Transverse colon (tissue), 4 donors: ENCODE measurements at regions not wholly inside any gene's neighbourhood (a gene's known extent, or its start where the extent isn't known, plus 50 kb on each side); places are given as distances from the start of the nearest gene placed in this dataset.
"Not testable (repeated sequence)": the region's sequence is repeated elsewhere in the genome, so short reads cannot be mapped to it uniquely, and the experiment has no call there.

Experiments used
- DNase-seq: peaks from one replicate; pipeline ENCODE4 v3.0.0-alpha.2; 2019
- H3K27ac ChIP-seq, 4 donors: fragments of 200-600 bp; sonication (generic); 2 replicates each; pipeline ENCODE4 v1.5.1; 2016 to 2018; ENCODE audit warnings: inconsistent platforms in 4 of 4
- H3K27me3 ChIP-seq: fragments of 200-600 bp; sonication (generic); 2 replicates; pipeline ENCODE4 v1.5.1; 2017; ENCODE audit warnings: inconsistent platforms
- H3K36me3 ChIP-seq, 4 donors: fragments of 200-600 bp; sonication (generic); 2 replicates each; pipeline ENCODE4 v1.5.1; 2017 to 2019; ENCODE audit warnings: inconsistent platforms in 4 of 4
- H3K4me1 ChIP-seq, 4 donors: fragments of 200-600 bp; sonication (generic); 2 replicates each; pipeline ENCODE4 v1.5.1; 2017 to 2020; ENCODE audit warnings: inconsistent platforms in 4 of 4
- H3K4me3 ChIP-seq, 4 donors: fragments of 200-600 bp; sonication (generic); 1 replicate in 1 of 4; 2 replicates in 3 of 4; pipeline versions ENCODE4 v1.5.1 to v1.6.1; 2017 to 2019; ENCODE audit warnings: inconsistent platforms in 4 of 4
- H3K9me3 ChIP-seq, 2 donors: fragments of 200-600 bp; sonication (generic); 2 replicates each; pipeline ENCODE4 v1.5.1; 2017 to 2019; ENCODE audit warnings: inconsistent platforms in 2 of 2
- EP300 ChIP-seq: sonication (generic); formaldehyde crosslinking; IDR thresholded peaks from one replicate; pipeline ENCODE4 v1.6.1; 2017; ENCODE audit warnings: antibody characterized with exemption, low read depth
- POLR2A ChIP-seq: fragments of 450-650 bp; IDR thresholded peaks from one replicate; pipeline ENCODE4 v1.6.1; 2016; ENCODE audit warnings: antibody characterized with exemption, mild to moderate bottlenecking, moderate library complexity
- POLR2AphosphoS5 ChIP-seq, 3 donors: sonication (generic); formaldehyde crosslinking; IDR thresholded peaks; one replicate each; pipeline ENCODE4 v1.6.1; 2016; ENCODE audit warnings: antibody characterized with exemption in 3 of 3
- WGBS, 2 donors: methylation state at CpG; one replicate each; pipeline ENCODE4 v1.1.5; 2018; ENCODE audit warnings: low coverage in 1 of 2; 5-methylcytosine and 5-hydroxymethylcytosine counted together
- in situ Hi-C, 4 donors: fragments of 200-750 bp; cut with MboI; loops; one replicate each; pipeline versions ENCODE4 v1.15.0 to v1.15.1; 2017; ENCODE audit warnings: low sequenced_read_pairs in 3 of 4, low pct_ligation_motif_present in 1 of 4, low pct_unique_long_range_greater_than_20kb in 1 of 4
- intact Hi-C: fragments of 100-400 bp; cut with DNase I; formaldehyde crosslinking; loops from one replicate; pipeline ENCODE4 v1.15.1; 2023; ENCODE audit warnings: low total_unique reads
- TF ChIP-seq, protein P1 (sequence below), 5 experiments: fragments of 200-600 bp in 3 of 5; fragments of 450-650 bp in 2 of 5; sonication (generic) in 3 of 5; IDR thresholded peaks; 1 replicate in 2 of 5; 2 replicates in 3 of 5; pipeline ENCODE4 v1.5.1; 2016 to 2017; ENCODE audit warnings: antibody characterized with exemption in 5 of 5, inconsistent platforms in 3 of 5, mild to moderate bottlenecking in 2 of 5, moderate library complexity in 1 of 5

DNA sequence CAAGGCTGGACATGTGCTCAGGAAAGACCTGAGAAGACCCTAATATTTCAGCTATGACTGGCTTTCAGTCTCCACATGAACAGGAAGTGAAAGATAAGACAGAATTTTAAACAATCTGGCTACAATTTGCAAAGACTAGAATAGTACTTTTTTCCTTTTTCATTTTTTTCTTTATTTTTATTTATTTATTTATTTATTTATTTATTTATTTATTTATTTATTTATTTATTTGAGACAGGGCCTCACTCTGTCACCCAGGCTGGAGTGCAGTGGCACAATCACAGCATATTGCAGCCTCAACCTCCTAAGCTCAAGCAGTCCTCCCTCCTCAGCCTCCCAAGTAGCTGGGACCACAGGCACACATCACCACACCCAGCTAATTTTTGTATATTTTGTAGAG is 61.1 kb upstream of the PHF6 start:
- intact Hi-C loops, result not testable (repeated sequence)

DNA sequence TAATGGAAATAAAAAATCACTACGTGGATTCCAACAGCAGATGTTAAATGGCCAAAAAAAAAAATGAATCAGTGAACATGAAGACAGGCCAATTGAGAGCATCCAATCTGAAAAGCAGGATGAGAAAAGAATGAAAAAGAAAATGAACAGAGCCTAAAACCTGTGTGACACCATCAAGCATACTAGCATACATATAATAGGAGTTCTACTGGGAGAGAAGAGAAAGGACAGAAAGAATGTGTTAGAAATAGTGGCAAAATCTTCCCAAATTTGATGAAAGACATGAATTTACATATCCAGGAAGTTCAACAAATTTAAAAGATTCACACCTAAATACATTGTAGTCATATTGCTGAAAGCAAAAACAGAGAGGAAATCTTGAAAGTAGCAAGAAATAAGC is 59.7 kb upstream of the PHF6 start:
- TF ChIP-seq POLR2A (no peak), EP300 (no peak), POLR2AphosphoS5 (IDR thresholded peaks at IDR 0.05) (no peak)
- TF ChIP-seq, protein P1, sequence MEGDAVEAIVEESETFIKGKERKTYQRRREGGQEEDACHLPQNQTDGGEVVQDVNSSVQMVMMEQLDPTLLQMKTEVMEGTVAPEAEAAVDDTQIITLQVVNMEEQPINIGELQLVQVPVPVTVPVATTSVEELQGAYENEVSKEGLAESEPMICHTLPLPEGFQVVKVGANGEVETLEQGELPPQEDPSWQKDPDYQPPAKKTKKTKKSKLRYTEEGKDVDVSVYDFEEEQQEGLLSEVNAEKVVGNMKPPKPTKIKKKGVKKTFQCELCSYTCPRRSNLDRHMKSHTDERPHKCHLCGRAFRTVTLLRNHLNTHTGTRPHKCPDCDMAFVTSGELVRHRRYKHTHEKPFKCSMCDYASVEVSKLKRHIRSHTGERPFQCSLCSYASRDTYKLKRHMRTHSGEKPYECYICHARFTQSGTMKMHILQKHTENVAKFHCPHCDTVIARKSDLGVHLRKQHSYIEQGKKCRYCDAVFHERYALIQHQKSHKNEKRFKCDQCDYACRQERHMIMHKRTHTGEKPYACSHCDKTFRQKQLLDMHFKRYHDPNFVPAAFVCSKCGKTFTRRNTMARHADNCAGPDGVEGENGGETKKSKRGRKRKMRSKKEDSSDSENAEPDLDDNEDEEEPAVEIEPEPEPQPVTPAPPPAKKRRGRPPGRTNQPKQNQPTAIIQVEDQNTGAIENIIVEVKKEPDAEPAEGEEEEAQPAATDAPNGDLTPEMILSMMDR (IDR thresholded peaks at IDR 0.05), result no peak
- H3K4me1 ChIP-seq, result no peaks in the 10 kb centered on the region
- intact Hi-C loops (no loop called here), in situ Hi-C loops (no loop called here)
- no peak for DNase-seq
- H3K27me3 ChIP-seq, result no peaks in the 10 kb centered on the region
- no peak overlapping the region for H3K4me3 ChIP-seq
- no peak overlapping the region for H3K27ac ChIP-seq
- H3K9me3 ChIP-seq, result no peaks in the 10 kb centered on the region
- H3K36me3 ChIP-seq, result no peaks in the 10 kb centered on the region
- 70 to 75% methylated on average over 1 of the region's 1 CpG for whole genome bisulfite sequencing, 2 donors

More for the DNA sequence above, 61.1 kb upstream of the PHF6 start:
- H3K4me3 ChIP-seq, H3K27me3 ChIP-seq, H3K27ac ChIP-seq, in situ Hi-C loops, H3K9me3 ChIP-seq, DNase-seq, H3K4me1 ChIP-seq, H3K36me3 ChIP-seq: not testable (repeated sequence)

DNA sequence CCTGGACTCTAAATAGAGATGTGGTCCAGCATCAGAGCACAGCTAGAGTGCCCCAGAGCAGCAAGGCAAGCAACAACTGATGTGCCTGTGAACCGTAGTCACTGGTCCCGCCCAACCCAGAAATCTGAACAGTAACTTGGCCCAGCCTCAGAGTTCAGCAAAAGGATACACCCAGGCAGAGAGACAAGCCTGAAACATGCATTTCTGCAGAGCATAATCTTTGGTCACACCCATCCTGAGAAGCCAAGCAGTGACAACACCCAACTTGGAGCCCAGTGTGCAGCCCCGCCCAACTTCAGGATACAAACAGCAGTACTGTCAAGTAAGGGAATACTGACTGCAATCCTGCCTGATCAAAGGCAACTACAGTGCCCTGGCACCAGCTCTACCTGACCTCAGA is 57.2 kb upstream of the PHF6 start:
- in situ Hi-C loops, result no loop called here
- 71% methylated on average over 3 of the region's 3 CpGs; no CpG with 5 or more reads in 1 of the 2 donors for WGBS, 2 donors
- H3K4me3 ChIP-seq, result no peak overlapping the region

More for the DNA sequence above, 57.2 kb upstream of the PHF6 start:
- Histone ChIP-seq H3K4me1 (no peaks in the 10 kb centered on the region), H3K36me3 (no peaks in the 10 kb centered on the region), H3K9me3 (no peaks in the 10 kb centered on the region), H3K27me3 (no peaks in the 10 kb centered on the region), H3K27ac (no peak overlapping the region)
- intact Hi-C loops, result no loop called here
- DNase-seq, result peak; percentile 12
- no peak for TF ChIP-seq POLR2A
- TF ChIP-seq, protein P1 (IDR thresholded peaks at IDR 0.05), result no peak
- no peak for TF ChIP-seq EP300
- TF ChIP-seq POLR2AphosphoS5 (IDR thresholded peaks at IDR 0.05), result no peak
